Endothelial cell of umbilical vein (primary cell): ENCODE measurements at regions not wholly inside any gene's neighbourhood (a gene's known extent, or its start where the extent isn't known, plus 50 kb on each side); places are given as distances from the start of the nearest gene placed in this dataset.

Experiments
- CTCF ChIP-seq, 2 donors: IDR thresholded peaks; 1 replicate in 1 of 2; 2 replicates in 1 of 2; pipeline ENCODE4 v1.5.1; 2011; ENCODE audit warnings: low read length in 2 of 2, mild to moderate bottlenecking in 2 of 2, moderate library complexity in 2 of 2, control low read depth in 1 of 2, inconsistent platforms in 1 of 2, low read depth in 1 of 2; ENCODE audit not compliant: insufficient read depth in 1 of 2; ENCODE audit errors: extremely low read depth in 1 of 2
- EZH2 ChIP-seq: IDR thresholded peaks from 2 replicates; pipeline ENCODE4 v1.6.1; 2012; ENCODE audit warnings: borderline replicate concordance, low read depth, mild to moderate bottlenecking, moderate library complexity, low read length, inconsistent platforms; ENCODE audit not compliant: severe bottlenecking
- FOS ChIP-seq: IDR thresholded peaks from 2 replicates; pipeline ENCODE4 v1.6.1; 2011; ENCODE audit warnings: mild to moderate bottlenecking, low read length, moderate library complexity, borderline replicate concordance; ENCODE audit not compliant: insufficient read depth
- MAX ChIP-seq: IDR thresholded peaks from 2 replicates; pipeline ENCODE4 v1.6.1; 2011; ENCODE audit not compliant: insufficient read depth, insufficient read length
- MYC ChIP-seq: IDR thresholded peaks from one replicate; pipeline ENCODE4 v1.6.1; 2011; ENCODE audit warnings: mild to moderate bottlenecking, low read depth, low read length
- POLR2A ChIP-seq: IDR thresholded peaks from 2 replicates; pipeline ENCODE4 v1.6.1; 2012; ENCODE audit warnings: low read depth, mild to moderate bottlenecking, control low read depth, low read length
- POLR2AphosphoS5 ChIP-seq: IDR thresholded peaks from 2 replicates; pipeline ENCODE4 v1.6.1; 2012; ENCODE audit warnings: low read depth, mild to moderate bottlenecking, control low read depth, low read length, moderate library complexity; ENCODE audit not compliant: insufficient read depth

GRCh38 chr18:76232010-76232409 lies 263.0 kb downstream of the ZNF516 start:
- TF ChIP-seq FOS (no peak), CTCF (IDR thresholded peaks at IDR 0.05; ENCODE audit: extremely low read depth in 1 of 2, insufficient read depth in 1 of 2, low read depth in 1 of 2, low read length in 2 of 2) (no peak), POLR2AphosphoS5 (no peak), POLR2A (no peak), MAX (no peak), EZH2 (no peak), MYC (no peak)
